HCT116 (cell line): ENCODE measurements at regions not wholly inside any gene's neighbourhood (a gene's known extent, or its start where the extent isn't known, plus 50 kb on each side); places are given as distances from the start of the nearest gene placed in this dataset.

ENCODE experiments used
- ATAC-seq: fragments of 200-7000 bp; cut with Tn5 transposase; 2 replicates; pipeline ENCODE4 v1.9.1; 2020; ENCODE audit warnings: mild to moderate bottlenecking, moderate library complexity
- BruUV-seq: library from RNA; stranded (reverse); fragments of 400-500 nt; replicated peaks from 2 replicates; lab custom pipeline; 2021; lab: Mats Ljungman, UMichigan
- CTCF ChIA-PET: fragments of 300-600 bp; sonication (Branson Sonifier 250); formaldehyde crosslinking; loops from one replicate; lab custom pipeline; 2021; ENCODE audit warnings: antibody characterized with exemption; lab: Charles Lee
- POLR2A ChIA-PET: fragments of 300-600, 350-600 bp; sonication (Branson Sonifier 250); formaldehyde crosslinking; loops from one replicate; lab custom pipeline; 2021; ENCODE audit warnings: antibody characterized with exemption; lab: Charles Lee
- RAD21 ChIA-PET, 2 experiments: fragments of 300-600 bp; sonication (Branson Sonifier 250); formaldehyde crosslinking; loops; one replicate each; lab custom pipeline; 2023; ENCODE audit warnings: low total read pairs in 2 of 2; ENCODE audit not compliant: uncharacterized antibody in 2 of 2, unreplicated experiment in 2 of 2, low non-redundant PET in 1 of 2; lab: Charles Lee
- DNase-seq: peaks from one replicate; pipeline ENCODE4 v3.0.0-alpha.2; 2010; ENCODE audit warnings: low read depth, low spot score
- H2AFZ ChIP-seq: fragments of 200-600 bp; shearing (Covaris generic), sonication (generic); 2 replicates; pipeline ENCODE4 v1.6.1; 2017; ENCODE audit warnings: low read depth, mixed run types, mixed read lengths, antibody characterized with exemption, low read length; ENCODE audit not compliant: poor library complexity, severe bottlenecking
- H3K27ac ChIP-seq: 2 replicates; pipeline ENCODE4 v1.5.1; 2012; ENCODE audit warnings: low read depth, low read length
- H3K27me3 ChIP-seq: fragments of 200-600 bp; sonication (generic); 2 replicates; pipeline ENCODE4 v1.6.1; 2016; ENCODE audit warnings: mixed run types, low read length, mixed read lengths; ENCODE audit not compliant: insufficient read depth
- H3K36me3 ChIP-seq, 2 experiments: fragments of 200-500 bp in 1 of 2; fragments of 200-600 bp in 1 of 2; sonication (Bioruptor generic) in 1 of 2; sonication (generic) in 1 of 2; 2 replicates each; pipeline versions ENCODE4 v1.5.1 to v1.6.1; 2014 to 2016; ENCODE audit warnings: low read length in 2 of 2, inconsistent platforms in 1 of 2, mixed read lengths in 1 of 2, mixed run types in 1 of 2; ENCODE audit not compliant: insufficient read depth in 2 of 2, control insufficient read depth in 1 of 2
- H3K4me1 ChIP-seq, 2 experiments: fragments of 200-600 bp in 1 of 2; sonication (generic) in 1 of 2; 2 replicates each; pipeline versions ENCODE4 v1.5.1 to v1.6.1; 2012 to 2017; ENCODE audit warnings: low read length in 2 of 2, inconsistent platforms in 1 of 2, mild to moderate bottlenecking in 1 of 2, mixed read lengths in 1 of 2, mixed run types in 1 of 2, moderate library complexity in 1 of 2; ENCODE audit not compliant: insufficient read depth in 2 of 2, control insufficient read depth in 1 of 2
- H3K4me2 ChIP-seq: fragments of 200-600 bp; sonication (generic); 2 replicates; pipeline ENCODE4 v1.6.1; 2017; ENCODE audit warnings: mixed run types, low read length, mixed read lengths
- H3K4me3 ChIP-seq, 2 experiments: fragments of 200-600 bp in 1 of 2; sonication (generic) in 1 of 2; replicated peaks in 1 of 2; 2 replicates each; pipeline ENCODE4 v1.5.1; 2011 to 2016; ENCODE audit warnings: low read length in 2 of 2, control low read depth in 1 of 2, low read depth in 1 of 2, mild to moderate bottlenecking in 1 of 2, mixed read lengths in 1 of 2, mixed run types in 1 of 2
- H3K79me2 ChIP-seq: fragments of 200-600 bp; sonication (generic); 2 replicates; pipeline ENCODE4 v1.6.1; 2017; ENCODE audit warnings: mild to moderate bottlenecking, mixed run types, low read length, moderate library complexity, mixed read lengths; ENCODE audit not compliant: insufficient read depth
- H3K9ac ChIP-seq: fragments of 200-600 bp; sonication (generic); 2 replicates; pipeline ENCODE4 v1.6.1; 2016; ENCODE audit warnings: low read length, mixed read lengths
- H3K9me2 ChIP-seq: fragments of 200-600 bp; sonication (generic), shearing (Covaris generic); 2 replicates; pipeline ENCODE4 v1.6.1; 2017; ENCODE audit warnings: mixed run types, mild to moderate bottlenecking, moderate library complexity; ENCODE audit not compliant: insufficient read depth
- H3K9me3 ChIP-seq, 2 experiments: fragments of 200-500 bp in 1 of 2; fragments of 200-600 bp in 1 of 2; sonication (Bioruptor generic) in 1 of 2; sonication (generic) in 1 of 2; 2 replicates each; pipeline ENCODE4 v1.6.1; 2014 to 2017; ENCODE audit warnings: low read length in 2 of 2, mixed read lengths in 2 of 2, inconsistent platforms in 1 of 2, low read depth in 1 of 2, mild to moderate bottlenecking in 1 of 2, mixed run types in 1 of 2, moderate library complexity in 1 of 2; ENCODE audit not compliant: control insufficient read depth in 1 of 2, insufficient read depth in 1 of 2
- H4K20me1 ChIP-seq: fragments of 200-600 bp; sonication (generic), shearing (Covaris generic); 2 replicates; pipeline ENCODE4 v1.6.1; 2017; ENCODE audit warnings: mixed run types, mild to moderate bottlenecking, moderate library complexity; ENCODE audit not compliant: insufficient read depth
- CEBPB ChIP-seq: IDR thresholded peaks from 2 replicates; pipeline ENCODE4 v1.6.1; 2012; ENCODE audit warnings: low read depth
- CTCF ChIP-seq, 3 experiments: fragments of 200-600 bp in 1 of 3; sonication (generic) in 1 of 3; IDR thresholded peaks in 2 of 3; conservative IDR thresholded peaks in 1 of 3; 2 replicates each; pipeline ENCODE4 v1.5.1; 2012 to 2017; ENCODE audit warnings: low read depth in 2 of 3, low read length in 2 of 3, antibody characterized with exemption in 1 of 3, borderline replicate concordance in 1 of 3, control low read depth in 1 of 3, mild to moderate bottlenecking in 1 of 3, mixed read lengths in 1 of 3, mixed run types in 1 of 3, moderate library complexity in 1 of 3; ENCODE audit not compliant: insufficient read depth in 1 of 3
- EGR1 ChIP-seq: IDR thresholded peaks from 2 replicates; pipeline ENCODE4 v1.6.1; 2012; ENCODE audit warnings: low read depth
- ELF1 ChIP-seq: IDR thresholded peaks from 2 replicates; pipeline ENCODE4 v1.6.1; 2012; ENCODE audit warnings: low read depth, borderline replicate concordance
- FOSL1 ChIP-seq: IDR thresholded peaks from 2 replicates; pipeline ENCODE4 v1.6.1; 2012; ENCODE audit warnings: low read depth
- JUND ChIP-seq: IDR thresholded peaks from 2 replicates; pipeline ENCODE4 v1.6.1; 2012
- POLR2A ChIP-seq: IDR thresholded peaks from 2 replicates; pipeline ENCODE4 v1.7.0; 2011; ENCODE audit warnings: borderline replicate concordance; ENCODE audit not compliant: insufficient read depth, insufficient read length; ENCODE audit errors: extremely low read depth
- POLR2AphosphoS5 ChIP-seq: IDR thresholded peaks from 2 replicates; pipeline ENCODE4 v1.6.1; 2011; ENCODE audit warnings: mild to moderate bottlenecking, low read depth, low read length, moderate library complexity
- TCF7L2 ChIP-seq: IDR thresholded peaks from 2 replicates; pipeline ENCODE4 v1.7.0; 2011; ENCODE audit warnings: borderline replicate concordance, inconsistent platforms; ENCODE audit not compliant: insufficient read depth, insufficient read length; ENCODE audit errors: extremely low read depth
- YY1 ChIP-seq: IDR thresholded peaks from 2 replicates; pipeline ENCODE4 v1.6.1; 2011; ENCODE audit warnings: low read length, low read depth, moderate library complexity, mild to moderate bottlenecking; ENCODE audit not compliant: insufficient replicate concordance; ENCODE audit errors: extremely low read depth
- ZFX ChIP-seq: fragments of 450-650 bp; IDR thresholded peaks from 2 replicates; pipeline ENCODE4 v1.6.1; 2017
- intact Hi-C: fragments of 100-400 bp; cut with micrococcal nuclease; formaldehyde crosslinking; loops from 2 replicates; pipeline ENCODE4 v1.10.0; 2022
- TF ChIP-seq, protein P1 (sequence below): IDR thresholded peaks from 2 replicates; pipeline ENCODE4 v1.6.1; 2011; ENCODE audit warnings: mild to moderate bottlenecking, low read length, moderate library complexity; ENCODE audit not compliant: insufficient replicate concordance; ENCODE audit errors: extremely low read depth
- TF ChIP-seq, protein P2 (sequence below): IDR thresholded peaks from 2 replicates; pipeline ENCODE4 v1.6.1; 2012; ENCODE audit warnings: low read depth

DNA sequence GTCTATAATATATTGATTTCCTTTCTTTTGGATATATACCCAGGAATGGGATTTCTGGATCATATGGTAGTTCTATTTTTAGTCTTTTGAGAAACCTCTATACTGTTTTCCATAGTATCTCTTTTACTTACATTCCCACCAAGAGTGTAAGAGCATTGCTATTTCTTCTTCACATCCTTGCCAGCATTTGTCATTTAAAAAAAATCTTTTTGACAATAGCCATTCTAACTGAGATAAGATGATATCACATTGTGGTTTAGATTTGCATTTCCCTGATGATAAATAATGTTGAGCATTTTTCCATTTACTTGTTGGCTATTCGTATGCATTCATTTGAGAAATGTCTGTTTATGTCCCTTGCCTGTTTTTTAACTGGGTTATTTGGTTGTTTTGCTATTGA is 467.4 kb downstream of the COL11A1 start (continued):
- TF ChIP-seq, protein P1, sequence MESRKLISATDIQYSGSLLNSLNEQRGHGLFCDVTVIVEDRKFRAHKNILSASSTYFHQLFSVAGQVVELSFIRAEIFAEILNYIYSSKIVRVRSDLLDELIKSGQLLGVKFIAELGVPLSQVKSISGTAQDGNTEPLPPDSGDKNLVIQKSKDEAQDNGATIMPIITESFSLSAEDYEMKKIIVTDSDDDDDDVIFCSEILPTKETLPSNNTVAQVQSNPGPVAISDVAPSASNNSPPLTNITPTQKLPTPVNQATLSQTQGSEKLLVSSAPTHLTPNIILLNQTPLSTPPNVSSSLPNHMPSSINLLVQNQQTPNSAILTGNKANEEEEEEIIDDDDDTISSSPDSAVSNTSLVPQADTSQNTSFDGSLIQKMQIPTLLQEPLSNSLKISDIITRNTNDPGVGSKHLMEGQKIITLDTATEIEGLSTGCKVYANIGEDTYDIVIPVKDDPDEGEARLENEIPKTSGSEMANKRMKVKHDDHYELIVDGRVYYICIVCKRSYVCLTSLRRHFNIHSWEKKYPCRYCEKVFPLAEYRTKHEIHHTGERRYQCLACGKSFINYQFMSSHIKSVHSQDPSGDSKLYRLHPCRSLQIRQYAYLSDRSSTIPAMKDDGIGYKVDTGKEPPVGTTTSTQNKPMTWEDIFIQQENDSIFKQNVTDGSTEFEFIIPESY, result no peak
- TF ChIP-seq, protein P2, sequence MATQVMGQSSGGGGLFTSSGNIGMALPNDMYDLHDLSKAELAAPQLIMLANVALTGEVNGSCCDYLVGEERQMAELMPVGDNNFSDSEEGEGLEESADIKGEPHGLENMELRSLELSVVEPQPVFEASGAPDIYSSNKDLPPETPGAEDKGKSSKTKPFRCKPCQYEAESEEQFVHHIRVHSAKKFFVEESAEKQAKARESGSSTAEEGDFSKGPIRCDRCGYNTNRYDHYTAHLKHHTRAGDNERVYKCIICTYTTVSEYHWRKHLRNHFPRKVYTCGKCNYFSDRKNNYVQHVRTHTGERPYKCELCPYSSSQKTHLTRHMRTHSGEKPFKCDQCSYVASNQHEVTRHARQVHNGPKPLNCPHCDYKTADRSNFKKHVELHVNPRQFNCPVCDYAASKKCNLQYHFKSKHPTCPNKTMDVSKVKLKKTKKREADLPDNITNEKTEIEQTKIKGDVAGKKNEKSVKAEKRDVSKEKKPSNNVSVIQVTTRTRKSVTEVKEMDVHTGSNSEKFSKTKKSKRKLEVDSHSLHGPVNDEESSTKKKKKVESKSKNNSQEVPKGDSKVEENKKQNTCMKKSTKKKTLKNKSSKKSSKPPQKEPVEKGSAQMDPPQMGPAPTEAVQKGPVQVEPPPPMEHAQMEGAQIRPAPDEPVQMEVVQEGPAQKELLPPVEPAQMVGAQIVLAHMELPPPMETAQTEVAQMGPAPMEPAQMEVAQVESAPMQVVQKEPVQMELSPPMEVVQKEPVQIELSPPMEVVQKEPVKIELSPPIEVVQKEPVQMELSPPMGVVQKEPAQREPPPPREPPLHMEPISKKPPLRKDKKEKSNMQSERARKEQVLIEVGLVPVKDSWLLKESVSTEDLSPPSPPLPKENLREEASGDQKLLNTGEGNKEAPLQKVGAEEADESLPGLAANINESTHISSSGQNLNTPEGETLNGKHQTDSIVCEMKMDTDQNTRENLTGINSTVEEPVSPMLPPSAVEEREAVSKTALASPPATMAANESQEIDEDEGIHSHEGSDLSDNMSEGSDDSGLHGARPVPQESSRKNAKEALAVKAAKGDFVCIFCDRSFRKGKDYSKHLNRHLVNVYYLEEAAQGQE, result no peak
- TF ChIP-seq EGR1 (no peak), TCF7L2 (no peak), ELF1 (no peak), POLR2AphosphoS5 (no peak)
- TF ChIP-seq, all 23 proteins: peak for 0

- H3K27ac ChIP-seq, result no peak overlapping the region
- ATAC-seq (no peak), DNase-seq (no peak)
- no peaks in the 10 kb centered on the region for H3K27me3 ChIP-seq
- H3K79me2 ChIP-seq, result no peaks in the 10 kb centered on the region
- H3K36me3 ChIP-seq, result no peaks in the 10 kb centered on the region
- POLR2A ChIA-PET, result no interaction called here
- no peaks in the 10 kb centered on the region for H3K4me1 ChIP-seq
- TF ChIP-seq EGR1 (no peak), POLR2A (no peak), YY1 (no peak), JUND (no peak), CEBPB (no peak), TCF7L2 (no peak), ZFX (no peak), FOSL1 (no peak), POLR2AphosphoS5 (no peak), CTCF (IDR thresholded peaks at IDR 0.05 in 2 of 3, conservative IDR thresholded peaks at IDR 0.05 in 1 of 3; ENCODE audit: borderline replicate concordance in 1 of 3, insufficient read depth in 1 of 3, low read depth in 2 of 3, low read length in 2 of 3) (no peak)
- H3K9me2 ChIP-seq, result no peaks in the 10 kb centered on the region
- no peaks in the 10 kb centered on the region for H3K9me3 ChIP-seq
- no peaks in the 10 kb centered on the region for H4K20me1 ChIP-seq
- H2AFZ ChIP-seq, result no peak overlapping the region
- intact Hi-C loops, result no loop called here
- CTCF ChIA-PET, result no interaction called here
- H3K4me2 ChIP-seq, result no peak overlapping the region
- no peak overlapping the region for H3K9ac ChIP-seq
- no peak overlapping the region for H3K4me3 ChIP-seq
- RAD21 ChIA-PET, result no interaction called here
- BruUV-seq, result no TSS peak
Measured at GRCh38 chr1:102640312-102640711, 468.0 kb downstream of the COL11A1 start.
